Activated CD4-positive, alpha-beta T cell treated with anti-CD3 and anti-CD28 coated beads, Interleukin-2, amount 50 U/mL, for 24 hours (primary cell): ENCODE measurements at regions not wholly inside any gene's neighbourhood (a gene's known extent, or its start where the extent isn't known, plus 50 kb on each side); places are given as distances from the start of the nearest gene placed in this dataset.
"Not testable (repeated sequence)": the region's sequence is repeated elsewhere in the genome, so short reads cannot be mapped to it uniquely, and the experiment has no call there.

Source experiments
- DNase-seq, 2 donors: peaks; one replicate each; pipeline ENCODE4 v3.0.0-alpha.2; 2020; ENCODE audit warnings: low read depth in 1 of 2, low spot score in 1 of 2

DNA sequence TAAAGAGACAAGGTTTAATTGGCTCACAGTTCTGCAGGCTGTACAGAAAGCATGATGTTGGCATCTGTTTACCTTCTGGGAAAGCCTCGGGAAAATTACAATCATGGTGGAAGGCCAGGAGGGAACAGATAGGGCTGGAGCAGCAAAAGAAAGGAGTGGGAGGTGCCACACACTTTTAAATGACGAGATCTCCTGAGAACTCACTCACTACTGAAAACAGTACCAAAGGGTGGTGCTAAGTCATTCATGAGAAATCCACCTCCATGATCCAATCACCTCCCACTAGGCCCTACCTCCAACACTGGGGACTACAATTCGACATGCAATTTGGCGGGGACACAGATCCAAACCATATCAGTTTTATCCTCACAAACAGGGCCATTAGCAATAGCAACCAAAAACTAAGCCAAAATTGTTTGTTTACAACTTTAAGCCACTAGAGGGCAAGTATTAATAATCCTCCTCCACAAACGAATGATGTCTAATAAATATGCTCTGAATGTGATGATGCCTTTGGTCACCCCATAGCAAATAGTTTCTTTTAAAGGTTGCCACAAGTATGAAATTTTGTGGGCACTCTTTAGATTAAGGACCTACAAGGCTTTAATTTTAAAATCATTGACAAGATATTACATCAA lies 129.2 kb upstream of the NRBF2 start:
- DNase-seq = no peak

- DNase-seq = no peak
Observed at GRCh38 chr10:62996925-62997324, 136.2 kb upstream of the NRBF2 start.

- no peak for DNase-seq
Observed at GRCh38 chr10:62996516-62996915, 136.6 kb upstream of the NRBF2 start.

DNA sequence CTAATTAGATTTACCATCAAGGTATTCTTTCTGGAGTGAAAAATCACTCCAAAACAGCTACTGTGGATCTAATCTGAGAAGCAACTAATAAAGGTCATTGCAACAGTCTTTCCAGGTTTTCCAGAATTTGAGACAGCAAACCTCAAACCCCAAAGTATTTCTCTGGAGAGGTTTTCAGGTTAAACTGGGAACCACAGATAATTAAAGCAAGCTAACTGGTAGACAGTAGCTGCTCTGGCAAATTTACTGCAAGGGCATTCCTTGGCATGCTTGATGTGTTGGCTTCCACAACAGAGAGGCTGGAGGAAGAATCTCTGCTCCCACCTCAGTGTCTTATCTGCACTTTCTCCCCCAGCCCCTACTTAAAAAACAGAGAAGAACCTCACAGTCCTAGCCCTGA lies 140.0 kb upstream of the NRBF2 start:
- DNase-seq = no peak

DNA sequence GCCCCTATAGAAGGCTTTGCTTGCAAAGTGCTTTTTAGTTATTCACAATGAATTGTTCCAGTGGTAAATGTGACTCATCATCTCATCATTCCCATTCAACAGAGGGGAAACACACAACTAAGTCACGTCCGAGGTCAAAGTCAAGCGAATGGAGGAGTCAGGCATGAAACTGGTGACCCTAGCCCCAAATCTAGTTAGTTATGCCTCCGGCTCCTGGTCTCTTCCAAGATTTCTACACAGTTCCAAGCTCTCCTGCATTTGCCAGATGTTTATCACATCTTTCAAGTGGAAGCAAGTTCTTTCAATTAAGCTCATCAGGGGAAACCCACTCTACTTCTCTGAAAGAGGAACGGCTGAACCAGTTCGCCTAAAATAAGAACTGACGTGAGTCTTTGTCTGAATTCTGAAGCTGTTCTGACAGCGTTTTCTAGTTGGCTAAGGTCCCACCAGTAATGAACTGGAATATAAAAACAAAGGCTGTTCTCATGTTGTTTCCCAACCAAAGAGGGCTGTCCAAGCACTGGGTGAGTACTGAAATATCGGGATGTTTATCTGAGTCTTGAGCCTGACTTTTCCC lies 140.9 kb upstream of the NRBF2 start:
- DNase-seq = no peak

- no peak for DNase-seq
Observed at GRCh38 chr10:62990126-62990525, 143.0 kb upstream of the NRBF2 start.

DNA sequence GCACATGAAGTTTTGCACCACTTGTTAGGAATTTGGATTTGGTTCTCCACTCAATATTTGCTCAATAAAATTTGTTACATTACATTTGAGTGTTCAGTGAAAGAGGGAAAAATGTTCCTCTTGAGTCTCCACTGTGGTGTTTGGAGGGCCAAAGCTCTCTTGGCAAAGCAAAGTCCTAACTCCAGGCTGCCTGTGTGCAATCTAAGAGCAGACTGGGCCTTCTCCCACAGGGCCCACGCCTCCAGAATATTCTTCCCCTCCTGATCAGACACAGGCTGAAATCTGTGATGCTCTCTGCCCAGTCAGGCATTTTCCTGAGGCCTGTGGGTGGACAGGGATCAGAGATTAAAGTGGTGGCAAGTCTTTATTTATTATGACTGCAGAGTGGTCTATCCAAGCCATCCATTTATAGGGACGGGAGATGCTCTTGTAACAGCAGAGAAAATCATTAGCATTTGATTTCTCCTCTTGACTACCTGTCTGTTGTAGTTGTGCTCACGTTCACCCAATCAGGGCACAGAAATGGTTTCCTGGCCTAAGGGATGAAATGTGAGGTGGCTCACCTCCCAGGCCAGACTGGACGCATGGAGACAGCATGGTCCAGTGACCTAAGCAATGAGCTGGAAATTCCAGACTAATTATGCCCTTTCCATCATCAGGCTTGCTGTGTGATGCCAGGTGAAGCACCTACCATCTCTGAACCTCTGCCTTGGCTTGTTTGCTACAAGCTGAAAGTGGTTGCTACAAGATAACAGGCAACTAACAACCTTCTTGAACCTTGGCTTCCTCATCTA lies 147.1 kb upstream of the NRBF2 start:
- DNase-seq = no peak

DNA sequence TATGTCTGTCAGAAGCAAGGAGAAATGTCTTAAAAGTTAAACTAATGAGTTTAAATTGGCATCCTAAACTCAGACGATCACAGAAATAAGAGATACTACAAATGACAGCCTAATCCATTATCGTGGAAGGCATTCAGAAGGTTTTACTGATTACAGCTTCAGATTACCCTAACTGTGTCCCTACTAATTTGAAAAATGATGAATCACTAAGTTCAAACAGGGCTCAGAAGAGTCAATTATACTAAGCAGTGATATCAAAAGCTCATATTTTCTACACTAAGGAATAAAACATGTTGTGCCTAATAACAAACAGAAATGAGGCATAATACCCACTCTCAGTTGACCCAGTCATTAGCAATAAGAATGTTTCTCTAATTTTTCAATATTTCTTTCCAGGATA lies 152.0 kb upstream of the NRBF2 start:
- DNase-seq = no peak

GRCh38 chr10:62980687-62981086 lies 152.4 kb upstream of the NRBF2 start:
- peak in 1 of 2 donors; percentile 35 for DNase-seq

DNA sequence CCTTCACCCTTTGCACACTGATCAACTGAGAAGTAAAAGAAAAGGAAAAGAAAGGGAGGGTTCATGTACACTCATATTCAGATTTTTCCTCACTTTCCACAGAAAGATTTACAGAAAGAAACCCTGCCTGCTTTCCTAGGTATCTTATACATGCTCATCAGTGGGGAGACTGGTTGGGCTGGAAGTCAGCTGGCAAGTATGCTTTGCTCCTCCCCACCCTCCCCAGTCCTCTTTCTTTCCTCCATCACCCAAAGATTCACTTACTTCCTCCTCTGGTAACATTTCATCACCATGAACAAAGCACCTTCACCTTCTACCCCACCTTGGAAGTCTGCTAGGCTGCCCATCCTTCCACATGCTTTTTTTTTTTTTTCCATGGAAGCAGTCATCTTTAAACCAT lies 153.2 kb upstream of the NRBF2 start:
- DNase-seq = no peak

DNA sequence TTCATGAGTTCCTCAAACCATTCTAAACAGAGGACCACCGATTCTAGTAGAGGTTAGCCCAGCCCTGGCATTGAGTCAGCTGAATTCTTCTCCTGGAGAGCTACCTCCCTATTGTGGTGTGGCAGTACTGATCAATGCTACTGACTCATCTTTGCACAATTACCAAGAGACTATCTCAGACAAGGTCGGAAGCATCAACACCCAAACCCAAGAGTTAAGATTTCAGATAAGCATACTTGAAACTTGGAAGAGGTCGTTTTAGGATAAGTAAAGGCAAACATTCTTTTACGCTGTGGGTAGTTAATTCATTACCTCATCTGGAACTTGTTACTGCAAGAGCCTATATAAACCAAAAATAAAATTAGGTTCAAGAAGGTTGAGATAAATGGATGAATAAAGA lies 154.6 kb upstream of the NRBF2 start:
- DNase-seq = no peak

DNA sequence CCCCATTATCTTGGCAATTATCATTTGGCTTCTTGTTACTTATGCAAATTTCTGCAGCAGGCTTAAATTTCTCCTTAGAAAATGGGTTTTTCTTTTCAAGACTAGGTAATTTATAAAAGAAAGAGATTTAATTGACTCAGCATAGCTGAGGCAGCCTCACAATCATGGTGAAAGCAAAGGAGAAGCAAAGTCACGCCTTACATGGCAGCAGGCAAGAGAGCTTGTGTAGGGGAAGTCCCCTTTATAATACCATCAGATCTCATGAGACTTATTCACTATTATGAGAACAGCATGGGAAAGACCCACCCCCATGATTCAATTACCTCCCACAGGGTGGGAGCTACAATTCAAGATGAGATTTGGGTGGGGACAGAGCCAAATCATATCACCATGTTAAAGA lies 158.3 kb upstream of the NRBF2 start:
- not testable (repeated sequence) for DNase-seq

GRCh38 chr10:62972103-62972502 lies 155.9 kb upstream of the EGR2 start:
- no peak for DNase-seq

- DNase-seq = no peak
Observed at GRCh38 chr10:62964026-62964425, 147.9 kb upstream of the EGR2 start.

GRCh38 chr10:62961951-62962523 lies 145.9 kb upstream of the EGR2 start:
- DNase-seq = no peak

DNA sequence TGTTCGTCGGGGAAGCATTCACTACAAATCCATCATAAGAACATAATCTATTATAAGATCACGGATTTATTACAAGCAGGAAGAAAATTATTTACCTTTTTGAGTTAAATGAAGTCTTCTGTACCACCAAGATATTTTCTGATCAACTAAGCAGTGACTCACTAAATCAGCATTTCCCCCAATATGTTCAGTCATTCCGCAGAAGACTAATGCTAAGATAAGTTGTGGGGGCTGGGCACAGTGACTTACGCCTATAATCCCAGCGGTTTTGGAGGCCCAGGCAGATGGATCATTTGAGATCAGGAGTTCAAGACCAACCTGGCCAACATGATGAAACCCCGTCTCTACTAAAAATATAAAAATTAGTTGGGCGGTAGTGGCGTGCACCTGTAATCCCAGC lies 144.2 kb upstream of the EGR2 start:
- no peak for DNase-seq

DNA sequence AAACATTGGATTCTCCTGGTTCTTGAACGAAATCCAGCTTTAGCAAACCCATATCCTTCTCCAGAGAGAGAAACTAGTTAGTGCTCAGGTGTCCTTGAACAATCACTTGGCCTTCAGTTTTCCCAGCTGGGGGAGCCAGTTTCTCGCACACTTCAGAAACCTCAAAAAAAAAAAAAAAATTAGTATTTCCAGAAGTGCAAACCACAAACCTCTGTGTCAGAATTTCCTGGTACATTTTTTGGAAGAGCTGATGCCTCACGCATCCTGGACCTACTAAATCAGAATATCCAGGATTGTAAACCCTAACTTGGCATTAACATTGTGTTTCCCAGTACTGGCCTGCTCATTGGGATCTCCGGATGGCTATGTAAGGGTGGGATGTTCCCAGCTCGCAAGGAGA lies 143.4 kb upstream of the EGR2 start:
- DNase-seq = no peak

- no peak for DNase-seq
Observed at GRCh38 chr10:62958980-62959379, 142.8 kb upstream of the EGR2 start.

GRCh38 chr10:62946278-62946677 lies 130.1 kb upstream of the EGR2 start:
- DNase-seq = no peak

- DNase-seq = no peak
Observed at GRCh38 chr10:62939698-62940097, 123.5 kb upstream of the EGR2 start.

DNA sequence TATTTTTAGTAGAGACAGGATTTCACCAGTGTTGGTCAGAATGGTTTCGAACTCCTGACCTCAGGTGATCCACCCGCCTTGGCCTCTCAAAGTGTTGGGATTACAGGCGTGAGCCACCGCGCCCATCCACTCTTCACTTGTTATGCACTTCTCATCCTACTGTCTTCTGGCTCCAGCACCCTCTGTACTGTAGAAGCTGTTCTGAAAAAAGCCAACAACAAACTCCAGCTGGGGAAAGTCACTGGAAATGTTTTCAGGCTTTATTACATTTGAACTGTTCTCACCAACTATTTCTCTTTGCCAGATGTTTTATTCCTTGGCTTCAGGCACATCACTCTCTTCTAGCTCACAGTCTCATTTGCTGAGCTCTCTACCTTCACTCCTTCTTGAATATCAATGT lies 122.5 kb upstream of the EGR2 start:
- DNase-seq = no peak

DNA sequence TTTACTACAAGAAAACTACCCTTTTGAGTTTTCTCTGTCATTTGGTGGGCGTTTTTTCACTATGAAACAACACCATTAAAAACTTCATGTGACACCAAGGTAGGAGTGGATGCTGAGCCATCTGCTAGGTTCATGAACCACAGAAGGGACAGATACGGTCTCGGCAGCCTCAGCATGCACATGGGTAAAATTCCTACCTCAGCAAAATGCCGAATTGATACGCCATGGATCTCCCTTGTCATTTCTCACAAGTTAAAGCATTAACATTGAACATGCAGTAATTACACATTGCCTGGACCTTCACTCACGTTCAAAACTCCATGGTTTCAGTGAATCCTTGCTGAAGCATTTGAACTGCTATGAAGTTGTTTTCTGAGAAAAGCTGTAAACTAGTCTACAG lies 121.5 kb upstream of the EGR2 start:
- DNase-seq = no peak
